NB4 (cell line): ENCODE measurements at regions not wholly inside any gene's neighbourhood (a gene's known extent, or its start where the extent isn't known, plus 50 kb on each side); places are given as distances from the start of the nearest gene placed in this dataset.

Experiments
- MYC ChIP-seq: IDR thresholded peaks from 2 replicates; pipeline ENCODE4 v1.6.1; 2011; ENCODE audit warnings: low read depth, low read length
- POLR2A ChIP-seq: IDR thresholded peaks from 2 replicates; pipeline ENCODE4 v1.6.1; 2011; ENCODE audit warnings: mild to moderate bottlenecking; ENCODE audit not compliant: insufficient read length; ENCODE audit errors: extremely low read depth
- TF ChIP-seq, protein P1 (sequence below): IDR thresholded peaks from one replicate; pipeline ENCODE4 v1.5.1; 2012; ENCODE audit warnings: low read depth, low read length
- TF ChIP-seq, protein P2 (sequence below): IDR thresholded peaks from 2 replicates; pipeline ENCODE4 v1.6.1; 2011; ENCODE audit warnings: low read depth, low read length

DNA sequence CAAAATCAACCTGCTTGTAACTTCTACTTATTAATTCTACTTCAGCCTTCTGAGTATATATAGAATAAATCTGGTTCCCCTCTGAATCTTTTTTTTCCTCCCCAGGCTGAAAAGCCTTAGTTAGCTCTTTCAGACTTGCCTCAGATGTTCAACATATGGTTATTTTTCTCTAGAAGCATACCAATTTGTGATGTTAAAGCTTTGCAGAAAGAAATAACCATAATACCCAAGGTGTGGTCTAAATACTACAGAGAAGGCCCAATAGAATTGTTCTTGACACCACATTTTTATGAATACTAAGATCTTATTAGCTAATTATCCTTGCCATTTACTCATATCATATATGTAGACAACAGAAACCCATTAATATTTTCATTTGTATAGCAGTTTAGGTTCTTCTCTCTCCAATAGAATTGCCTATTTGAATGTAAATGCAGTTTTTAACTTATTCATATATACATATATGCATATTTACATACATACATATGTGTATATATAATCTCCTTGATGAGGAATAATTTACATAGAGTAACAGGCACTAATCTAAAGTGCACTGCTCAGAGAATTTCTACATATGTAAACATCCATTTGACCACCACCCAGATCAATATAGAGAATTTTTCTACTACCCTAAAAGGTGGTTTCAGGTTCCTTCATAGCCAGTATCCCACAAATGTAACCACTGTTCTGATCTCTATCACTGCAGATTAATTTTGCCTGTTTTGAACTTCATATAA, 175.2 kb upstream of the IVNS1ABP start:
- TF ChIP-seq, protein P1, sequence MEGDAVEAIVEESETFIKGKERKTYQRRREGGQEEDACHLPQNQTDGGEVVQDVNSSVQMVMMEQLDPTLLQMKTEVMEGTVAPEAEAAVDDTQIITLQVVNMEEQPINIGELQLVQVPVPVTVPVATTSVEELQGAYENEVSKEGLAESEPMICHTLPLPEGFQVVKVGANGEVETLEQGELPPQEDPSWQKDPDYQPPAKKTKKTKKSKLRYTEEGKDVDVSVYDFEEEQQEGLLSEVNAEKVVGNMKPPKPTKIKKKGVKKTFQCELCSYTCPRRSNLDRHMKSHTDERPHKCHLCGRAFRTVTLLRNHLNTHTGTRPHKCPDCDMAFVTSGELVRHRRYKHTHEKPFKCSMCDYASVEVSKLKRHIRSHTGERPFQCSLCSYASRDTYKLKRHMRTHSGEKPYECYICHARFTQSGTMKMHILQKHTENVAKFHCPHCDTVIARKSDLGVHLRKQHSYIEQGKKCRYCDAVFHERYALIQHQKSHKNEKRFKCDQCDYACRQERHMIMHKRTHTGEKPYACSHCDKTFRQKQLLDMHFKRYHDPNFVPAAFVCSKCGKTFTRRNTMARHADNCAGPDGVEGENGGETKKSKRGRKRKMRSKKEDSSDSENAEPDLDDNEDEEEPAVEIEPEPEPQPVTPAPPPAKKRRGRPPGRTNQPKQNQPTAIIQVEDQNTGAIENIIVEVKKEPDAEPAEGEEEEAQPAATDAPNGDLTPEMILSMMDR, result no peak
- TF ChIP-seq, protein P2, sequence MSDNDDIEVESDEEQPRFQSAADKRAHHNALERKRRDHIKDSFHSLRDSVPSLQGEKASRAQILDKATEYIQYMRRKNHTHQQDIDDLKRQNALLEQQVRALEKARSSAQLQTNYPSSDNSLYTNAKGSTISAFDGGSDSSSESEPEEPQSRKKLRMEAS, result no peak
- no peak for TF ChIP-seq POLR2A
- TF ChIP-seq MYC, result no peak
